Upper lobe of left lung (tissue), 4 donors: ENCODE measurements at regions not wholly inside any gene's neighbourhood (a gene's known extent, or its start where the extent isn't known, plus 50 kb on each side); places are given as distances from the start of the nearest gene placed in this dataset.
"Not testable (repeated sequence)": the region's sequence is repeated elsewhere in the genome, so short reads cannot be mapped to it uniquely, and the experiment has no call there.

Source experiments
- EP300 ChIP-seq, 4 donors: sonication (generic); formaldehyde crosslinking; IDR thresholded peaks; one replicate each; pipeline ENCODE4 v1.5.1; 2017; ENCODE audit warnings: antibody characterized with exemption in 4 of 4, control low read depth in 2 of 4
- POLR2A ChIP-seq, 4 donors: fragments of 450-650 bp; IDR thresholded peaks; one replicate each; pipeline ENCODE4 v1.5.1; 2016 to 2017; ENCODE audit warnings: antibody characterized with exemption in 4 of 4, mild to moderate bottlenecking in 2 of 4
- POLR2AphosphoS5 ChIP-seq, 2 donors: sonication (generic); formaldehyde crosslinking; IDR thresholded peaks; one replicate each; pipeline ENCODE4 v1.5.1; 2017; ENCODE audit warnings: antibody characterized with exemption in 2 of 2
- TF ChIP-seq, protein P1 (sequence below), 6 experiments: fragments of 450-650 bp in 4 of 6; fragments of 200-600 bp in 2 of 6; sonication (generic) in 2 of 6; IDR thresholded peaks; one replicate each; pipeline ENCODE4 v1.5.1; 2016 to 2019; ENCODE audit warnings: antibody characterized with exemption in 6 of 6

DNA sequence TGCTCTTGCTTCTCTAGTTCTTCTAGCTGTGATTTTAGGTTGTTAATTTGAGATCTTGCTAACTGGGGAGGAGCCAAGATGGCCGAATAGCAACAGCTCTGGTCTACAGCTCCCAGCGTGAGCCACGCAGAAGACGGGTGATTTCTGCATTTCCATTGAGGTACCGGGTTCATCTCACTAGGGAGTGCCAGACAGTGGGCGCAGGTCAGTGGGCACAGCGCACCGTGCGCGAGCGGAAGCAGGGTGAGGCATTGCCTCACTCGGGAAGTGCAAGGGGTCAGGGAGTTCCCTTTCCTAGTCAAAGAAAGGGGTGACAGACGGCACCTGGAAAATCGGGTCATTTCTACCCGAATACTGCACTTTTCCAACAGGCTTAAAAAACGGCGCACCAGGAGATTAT lies 256.6 kb upstream of the PELI2 start:
- TF ChIP-seq, protein P1, sequence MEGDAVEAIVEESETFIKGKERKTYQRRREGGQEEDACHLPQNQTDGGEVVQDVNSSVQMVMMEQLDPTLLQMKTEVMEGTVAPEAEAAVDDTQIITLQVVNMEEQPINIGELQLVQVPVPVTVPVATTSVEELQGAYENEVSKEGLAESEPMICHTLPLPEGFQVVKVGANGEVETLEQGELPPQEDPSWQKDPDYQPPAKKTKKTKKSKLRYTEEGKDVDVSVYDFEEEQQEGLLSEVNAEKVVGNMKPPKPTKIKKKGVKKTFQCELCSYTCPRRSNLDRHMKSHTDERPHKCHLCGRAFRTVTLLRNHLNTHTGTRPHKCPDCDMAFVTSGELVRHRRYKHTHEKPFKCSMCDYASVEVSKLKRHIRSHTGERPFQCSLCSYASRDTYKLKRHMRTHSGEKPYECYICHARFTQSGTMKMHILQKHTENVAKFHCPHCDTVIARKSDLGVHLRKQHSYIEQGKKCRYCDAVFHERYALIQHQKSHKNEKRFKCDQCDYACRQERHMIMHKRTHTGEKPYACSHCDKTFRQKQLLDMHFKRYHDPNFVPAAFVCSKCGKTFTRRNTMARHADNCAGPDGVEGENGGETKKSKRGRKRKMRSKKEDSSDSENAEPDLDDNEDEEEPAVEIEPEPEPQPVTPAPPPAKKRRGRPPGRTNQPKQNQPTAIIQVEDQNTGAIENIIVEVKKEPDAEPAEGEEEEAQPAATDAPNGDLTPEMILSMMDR (IDR thresholded peaks at IDR 0.05): not testable (repeated sequence)
- not testable (repeated sequence) for TF ChIP-seq POLR2A, EP300, POLR2AphosphoS5 (IDR thresholded peaks at IDR 0.05)
